ENCODE measurements at regions not wholly inside any gene's neighbourhood (a gene's known extent, or its start where the extent isn't known, plus 50 kb on each side); places are given as distances from the start of the nearest gene placed in this dataset.

- H3K36me3 ChIP-seq (ENCODE audit: insufficient read depth, low read length): no peaks in the 10 kb centered on the region
- H2AFZ ChIP-seq (ENCODE audit: low read length, unreplicated experiment): no peak overlapping the region
- H3K27me3 ChIP-seq (ENCODE audit: insufficient read depth, low read length): no peaks in the 10 kb centered on the region
- no peak overlapping the region for H3K4me3 ChIP-seq (ENCODE audit: low read depth, low read length)
- no peaks in the 10 kb centered on the region for H3K79me2 ChIP-seq (ENCODE audit: control insufficient read depth, insufficient read depth, low read length, unreplicated experiment)
- H3K27ac ChIP-seq (ENCODE audit: low read depth, low read length): peak overlapping the region; percentile 58
- peaks cover 18% of the 10 kb centered on the region for H3K4me1 ChIP-seq (ENCODE audit: control insufficient read depth, insufficient read depth, low read length, unreplicated experiment)
Observed at GRCh38 chr2:235394278-235394828, 99.5 kb upstream of the AGAP1 start.

GRCh38 chr2:235396071-235396846 lies 97.6 kb upstream of the AGAP1 start:
- Histone ChIP-seq H3K27me3 (ENCODE audit: insufficient read depth, low read length) (no peaks in the 10 kb centered on the region), H3K4me3 (ENCODE audit: low read depth, low read length) (no peak overlapping the region), H3K4me1 (ENCODE audit: control insufficient read depth, insufficient read depth, low read length, unreplicated experiment) (peaks cover 18% of the 10 kb centered on the region), H3K79me2 (ENCODE audit: control insufficient read depth, insufficient read depth, low read length, unreplicated experiment) (no peaks in the 10 kb centered on the region), H3K27ac (ENCODE audit: low read depth, low read length) (no peak overlapping the region), H3K36me3 (ENCODE audit: insufficient read depth, low read length) (no peaks in the 10 kb centered on the region), H2AFZ (ENCODE audit: low read length, unreplicated experiment) (no peak overlapping the region)

- Histone ChIP-seq H3K36me3 (ENCODE audit: insufficient read depth, low read length) (no peaks in the 10 kb centered on the region), H3K27me3 (ENCODE audit: insufficient read depth, low read length) (no peaks in the 10 kb centered on the region), H3K4me1 (ENCODE audit: control insufficient read depth, insufficient read depth, low read length, unreplicated experiment) (peaks cover 18% of the 10 kb centered on the region), H3K4me3 (ENCODE audit: low read depth, low read length) (no peak overlapping the region), H3K27ac (ENCODE audit: low read depth, low read length) (no peak overlapping the region), H3K79me2 (ENCODE audit: control insufficient read depth, insufficient read depth, low read length, unreplicated experiment) (no peaks in the 10 kb centered on the region), H2AFZ (ENCODE audit: low read length, unreplicated experiment) (no peak overlapping the region)
Observed at GRCh38 chr2:235398321-235398720, 95.5 kb upstream of the AGAP1 start.

DNA sequence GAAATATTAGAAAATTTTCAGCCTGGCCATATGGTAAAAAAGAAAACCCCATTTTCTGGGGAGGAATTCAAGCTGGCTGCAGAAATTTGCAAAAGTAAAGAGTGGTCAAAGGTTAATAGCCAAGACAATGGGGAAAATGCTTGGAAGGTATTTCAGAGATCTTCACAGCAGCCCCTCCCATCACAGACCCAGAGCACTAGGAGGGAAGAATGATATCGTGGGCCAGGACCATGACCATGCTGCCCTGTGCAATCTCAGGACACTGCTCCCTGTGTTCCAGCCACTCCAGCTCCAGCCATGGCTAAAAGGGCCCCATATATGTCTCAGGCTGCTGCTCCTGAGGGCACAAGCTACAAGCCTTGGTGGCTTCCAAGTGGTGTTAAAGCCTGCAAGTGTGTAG lies 93.9 kb upstream of the AGAP1 start:
- no peak overlapping the region for H3K27ac ChIP-seq (ENCODE audit: low read depth, low read length)
- H2AFZ ChIP-seq (ENCODE audit: low read length, unreplicated experiment): no peak overlapping the region
- no peaks in the 10 kb centered on the region for H3K79me2 ChIP-seq (ENCODE audit: control insufficient read depth, insufficient read depth, low read length, unreplicated experiment)
- no peaks in the 10 kb centered on the region for H3K27me3 ChIP-seq (ENCODE audit: insufficient read depth, low read length)
- no peak overlapping the region for H3K4me3 ChIP-seq (ENCODE audit: low read depth, low read length)
- no peaks in the 10 kb centered on the region for H3K36me3 ChIP-seq (ENCODE audit: insufficient read depth, low read length)
- H3K4me1 ChIP-seq (ENCODE audit: control insufficient read depth, insufficient read depth, low read length, unreplicated experiment): peaks cover 6% of the 10 kb centered on the region

DNA sequence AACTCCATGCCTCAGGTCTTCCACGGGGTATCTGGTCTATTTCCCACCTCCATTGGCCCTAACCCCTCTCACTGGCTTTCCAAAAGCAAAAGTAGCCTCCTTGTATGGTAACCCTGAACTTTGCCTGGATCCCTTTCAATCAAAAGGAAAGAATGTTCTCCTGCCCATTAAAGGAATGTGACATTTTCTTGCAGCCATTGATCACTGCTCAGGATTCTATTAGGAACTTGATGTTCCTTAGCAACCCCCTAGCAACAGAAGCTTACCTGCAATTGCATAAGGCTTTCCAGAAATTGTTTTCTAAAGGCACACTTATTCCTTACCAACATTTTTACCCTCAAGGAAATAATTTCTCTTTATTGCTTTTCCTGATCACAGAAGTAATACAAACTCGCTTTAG lies 91.4 kb upstream of the AGAP1 start:
- no peak overlapping the region for H3K4me3 ChIP-seq (ENCODE audit: low read depth, low read length)
- no peak overlapping the region for H2AFZ ChIP-seq (ENCODE audit: low read length, unreplicated experiment)
- no peaks in the 10 kb centered on the region for H3K4me1 ChIP-seq (ENCODE audit: control insufficient read depth, insufficient read depth, low read length, unreplicated experiment)
- H3K27me3 ChIP-seq (ENCODE audit: insufficient read depth, low read length): no peaks in the 10 kb centered on the region
- no peaks in the 10 kb centered on the region for H3K79me2 ChIP-seq (ENCODE audit: control insufficient read depth, insufficient read depth, low read length, unreplicated experiment)
- H3K27ac ChIP-seq (ENCODE audit: low read depth, low read length): no peak overlapping the region
- no peaks in the 10 kb centered on the region for H3K36me3 ChIP-seq (ENCODE audit: insufficient read depth, low read length)

DNA sequence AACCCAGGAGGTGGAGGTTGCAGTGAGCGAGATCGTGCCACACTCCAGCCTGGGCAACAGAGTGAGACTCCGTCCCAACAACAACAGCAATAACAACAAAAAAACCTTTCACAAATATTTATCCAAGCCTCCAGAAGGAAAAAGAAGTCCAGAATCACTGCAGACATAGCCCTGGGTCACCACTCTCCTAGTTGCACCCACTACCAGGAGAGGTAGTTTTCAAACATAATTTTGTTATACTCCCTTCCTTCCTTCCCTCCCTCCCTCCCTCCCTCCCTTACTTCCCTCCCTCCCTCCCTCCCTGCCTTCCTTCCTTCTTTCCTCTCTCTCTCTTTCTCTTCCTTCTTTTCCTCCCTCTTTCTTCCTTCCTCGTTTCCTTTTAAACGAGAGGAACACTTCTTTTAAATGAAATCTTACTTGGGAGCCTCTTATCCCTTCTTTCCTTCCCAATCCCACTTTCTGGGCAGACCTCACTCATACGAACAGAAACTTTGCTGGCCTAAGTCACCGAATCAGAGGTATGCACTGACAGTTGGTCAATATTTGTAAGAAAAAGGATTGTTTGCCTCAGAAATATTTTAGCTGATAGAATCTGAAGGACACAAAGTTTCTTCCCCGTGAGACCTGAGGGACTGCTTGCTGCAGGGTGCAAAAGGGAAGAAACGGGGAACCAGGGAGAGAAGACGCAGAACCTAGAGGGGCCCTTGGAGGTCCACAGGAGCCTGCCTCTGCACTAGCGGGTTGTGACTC lies 88.1 kb upstream of the AGAP1 start:
- Histone ChIP-seq H3K4me3 (ENCODE audit: low read depth, low read length) (no peak overlapping the region), H3K79me2 (ENCODE audit: control insufficient read depth, insufficient read depth, low read length, unreplicated experiment) (no peaks in the 10 kb centered on the region), H3K27ac (ENCODE audit: low read depth, low read length) (no peak overlapping the region), H3K27me3 (ENCODE audit: insufficient read depth, low read length) (no peaks in the 10 kb centered on the region), H3K4me1 (ENCODE audit: control insufficient read depth, insufficient read depth, low read length, unreplicated experiment) (no peaks in the 10 kb centered on the region), H2AFZ (ENCODE audit: low read length, unreplicated experiment) (no peak overlapping the region), H3K36me3 (ENCODE audit: insufficient read depth, low read length) (no peaks in the 10 kb centered on the region)

DNA sequence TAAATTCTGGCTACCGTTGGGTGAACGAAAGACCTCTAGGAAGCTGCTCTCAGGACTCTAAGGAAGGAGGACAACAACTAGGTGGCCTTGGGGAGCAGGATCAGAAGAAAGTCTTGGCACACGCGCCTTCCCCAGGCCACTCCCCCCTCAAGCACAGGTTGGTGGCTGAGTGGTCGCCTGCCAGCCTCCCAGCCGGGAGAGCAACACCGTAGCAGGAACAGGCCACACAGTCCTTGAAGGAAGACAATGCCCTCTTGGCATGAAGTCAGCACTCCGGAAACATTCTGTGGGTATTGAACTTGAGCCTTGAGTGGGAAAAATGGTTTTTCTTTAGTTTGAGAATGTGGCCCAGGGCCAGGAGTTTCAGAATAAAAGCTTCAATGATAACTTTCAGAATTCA lies 87.4 kb upstream of the AGAP1 start:
- H2AFZ ChIP-seq (ENCODE audit: low read length, unreplicated experiment): no peak overlapping the region
- H3K79me2 ChIP-seq (ENCODE audit: control insufficient read depth, insufficient read depth, low read length, unreplicated experiment): no peaks in the 10 kb centered on the region
- no peaks in the 10 kb centered on the region for H3K27me3 ChIP-seq (ENCODE audit: insufficient read depth, low read length)
- H3K4me3 ChIP-seq (ENCODE audit: low read depth, low read length): no peak overlapping the region
- H3K36me3 ChIP-seq (ENCODE audit: insufficient read depth, low read length): no peaks in the 10 kb centered on the region
- no peaks in the 10 kb centered on the region for H3K4me1 ChIP-seq (ENCODE audit: control insufficient read depth, insufficient read depth, low read length, unreplicated experiment)
- no peak overlapping the region for H3K27ac ChIP-seq (ENCODE audit: low read depth, low read length)

- Histone ChIP-seq H3K4me3 (ENCODE audit: low read depth, low read length) (no peak overlapping the region), H2AFZ (ENCODE audit: low read length, unreplicated experiment) (no peak overlapping the region), H3K27ac (ENCODE audit: low read depth, low read length) (no peak overlapping the region), H3K27me3 (ENCODE audit: insufficient read depth, low read length) (no peaks in the 10 kb centered on the region), H3K4me1 (ENCODE audit: control insufficient read depth, insufficient read depth, low read length, unreplicated experiment) (peaks cover 5% of the 10 kb centered on the region), H3K36me3 (ENCODE audit: insufficient read depth, low read length) (no peaks in the 10 kb centered on the region), H3K79me2 (ENCODE audit: control insufficient read depth, insufficient read depth, low read length, unreplicated experiment) (no peaks in the 10 kb centered on the region)
Observed at GRCh38 chr2:235411905-235412485, 81.8 kb upstream of the AGAP1 start.

DNA sequence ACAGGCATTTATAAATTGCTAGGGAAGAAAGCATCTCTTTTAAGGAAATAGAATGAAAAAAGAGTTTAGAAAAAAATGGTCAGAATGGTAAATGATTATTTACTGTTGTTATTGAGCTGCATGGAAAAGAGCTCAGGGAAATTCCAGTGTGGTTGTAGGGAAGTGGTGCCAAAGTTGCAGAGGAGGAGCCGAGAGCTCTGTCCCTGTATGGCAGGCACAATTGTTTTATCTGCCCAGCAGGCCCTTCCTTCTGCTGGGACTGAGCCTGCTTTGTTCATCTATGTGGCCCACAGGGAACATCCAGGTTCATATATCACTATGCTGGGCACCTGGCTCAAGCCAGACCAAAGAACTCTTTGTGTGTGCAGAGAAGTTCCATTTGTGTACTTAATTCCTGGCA lies 80.8 kb upstream of the AGAP1 start:
- no peaks in the 10 kb centered on the region for H3K79me2 ChIP-seq (ENCODE audit: control insufficient read depth, insufficient read depth, low read length, unreplicated experiment)
- no peak overlapping the region for H3K4me3 ChIP-seq (ENCODE audit: low read depth, low read length)
- no peaks in the 10 kb centered on the region for H3K36me3 ChIP-seq (ENCODE audit: insufficient read depth, low read length)
- no peak overlapping the region for H3K27ac ChIP-seq (ENCODE audit: low read depth, low read length)
- H2AFZ ChIP-seq (ENCODE audit: low read length, unreplicated experiment): no peak overlapping the region
- no peaks in the 10 kb centered on the region for H3K27me3 ChIP-seq (ENCODE audit: insufficient read depth, low read length)
- peaks cover 13% of the 10 kb centered on the region for H3K4me1 ChIP-seq (ENCODE audit: control insufficient read depth, insufficient read depth, low read length, unreplicated experiment)

- no peak overlapping the region for H3K4me3 ChIP-seq (ENCODE audit: low read depth, low read length)
- no peak overlapping the region for H3K27ac ChIP-seq (ENCODE audit: low read depth, low read length)
- H2AFZ ChIP-seq (ENCODE audit: low read length, unreplicated experiment): no peak overlapping the region
- H3K4me1 ChIP-seq (ENCODE audit: control insufficient read depth, insufficient read depth, low read length, unreplicated experiment): peaks cover 19% of the 10 kb centered on the region
- no peaks in the 10 kb centered on the region for H3K36me3 ChIP-seq (ENCODE audit: insufficient read depth, low read length)
- H3K27me3 ChIP-seq (ENCODE audit: insufficient read depth, low read length): no peaks in the 10 kb centered on the region
- no peaks in the 10 kb centered on the region for H3K79me2 ChIP-seq (ENCODE audit: control insufficient read depth, insufficient read depth, low read length, unreplicated experiment)
Observed at GRCh38 chr2:235414422-235414821, 79.4 kb upstream of the AGAP1 start.

All from ACC112 (cell line).